GM21576 (cell line): ENCODE measurements at regions not wholly inside any gene's neighbourhood (a gene's known extent, or its start where the extent isn't known, plus 50 kb on each side); places are given as distances from the start of the nearest gene placed in this dataset.

Experiments
- ATAC-seq: cut with Tn5 transposase; IDR thresholded peaks from one replicate; pipeline ENCODE4 v1.9.1; 2021; ENCODE audit warnings: mild to moderate bottlenecking, moderate library complexity; ENCODE audit not compliant: unreplicated experiment

DNA sequence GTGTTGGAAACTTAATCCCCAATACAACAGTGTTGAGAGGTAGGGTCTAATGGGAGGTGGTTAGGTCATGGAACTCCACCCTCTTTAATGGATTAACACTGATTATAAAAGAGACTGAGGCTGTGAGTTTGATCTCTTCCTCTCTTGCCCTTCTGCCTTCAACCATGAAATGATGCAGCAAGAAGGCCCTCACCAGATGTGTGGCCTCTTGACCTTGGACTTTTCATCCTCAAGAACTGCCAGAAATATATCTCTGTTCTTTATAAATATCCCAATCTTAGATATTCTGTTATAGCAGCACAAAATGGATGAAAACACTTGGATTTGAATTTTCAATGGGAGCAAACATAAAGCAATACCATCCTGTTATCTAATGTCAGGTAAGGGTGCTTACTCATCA is 67.6 kb downstream of the NMUR2 start:
- ATAC-seq = no peak

DNA sequence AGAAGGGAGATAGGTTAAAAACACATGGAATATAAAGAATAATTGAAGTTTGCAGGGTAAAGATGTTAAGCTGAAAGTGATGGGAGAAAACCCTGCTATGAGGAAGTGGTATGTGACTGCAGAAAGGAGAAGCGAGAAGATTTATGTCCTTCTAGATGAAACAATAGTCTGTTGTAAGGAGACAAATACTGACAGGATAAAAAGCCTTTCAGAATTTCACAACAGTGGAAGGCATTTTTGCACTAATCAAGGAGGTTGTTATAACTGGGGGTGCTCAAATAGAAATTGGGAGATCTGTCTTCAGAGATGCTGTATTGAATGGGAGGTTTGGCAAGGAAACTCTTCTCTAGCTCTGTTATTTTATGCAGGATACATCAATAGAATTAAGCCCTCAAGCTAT is 69.6 kb downstream of the NMUR2 start:
- ATAC-seq = no peak

DNA sequence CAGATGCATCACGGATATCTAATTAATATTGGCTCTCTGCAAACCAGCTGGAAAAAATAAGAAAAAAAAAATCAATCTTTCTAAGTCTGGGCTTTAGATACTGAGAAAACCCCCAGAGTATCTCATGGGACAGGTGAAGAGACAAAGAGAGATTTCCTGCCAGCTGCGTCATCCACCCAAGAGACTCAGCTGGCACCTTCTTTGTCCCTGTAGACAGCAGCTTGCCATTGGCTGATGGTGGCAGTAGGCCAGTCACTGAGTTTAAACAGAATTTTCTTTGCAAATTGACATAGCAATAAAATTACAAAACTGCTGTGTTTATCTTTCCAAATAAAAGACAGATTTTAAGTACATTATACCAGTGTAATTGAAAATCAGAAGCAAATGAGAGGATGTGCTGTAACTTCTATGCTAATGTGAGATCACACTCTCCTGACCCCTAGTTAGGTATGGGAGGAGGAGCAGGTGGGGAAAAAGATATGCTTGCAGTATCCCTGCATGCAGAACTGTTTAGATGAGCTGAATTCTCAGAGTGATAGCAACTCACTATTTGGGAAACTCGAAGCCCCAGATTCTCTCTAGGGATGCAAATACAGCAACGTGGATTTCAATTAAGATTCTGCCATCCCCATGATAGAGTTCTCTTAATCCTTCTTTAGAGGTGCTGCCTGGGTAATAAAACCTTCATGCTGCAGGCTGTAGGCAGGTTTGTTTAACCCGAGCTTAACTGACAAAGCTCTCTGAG is 72.2 kb downstream of the NMUR2 start:
- no peak for ATAC-seq

DNA sequence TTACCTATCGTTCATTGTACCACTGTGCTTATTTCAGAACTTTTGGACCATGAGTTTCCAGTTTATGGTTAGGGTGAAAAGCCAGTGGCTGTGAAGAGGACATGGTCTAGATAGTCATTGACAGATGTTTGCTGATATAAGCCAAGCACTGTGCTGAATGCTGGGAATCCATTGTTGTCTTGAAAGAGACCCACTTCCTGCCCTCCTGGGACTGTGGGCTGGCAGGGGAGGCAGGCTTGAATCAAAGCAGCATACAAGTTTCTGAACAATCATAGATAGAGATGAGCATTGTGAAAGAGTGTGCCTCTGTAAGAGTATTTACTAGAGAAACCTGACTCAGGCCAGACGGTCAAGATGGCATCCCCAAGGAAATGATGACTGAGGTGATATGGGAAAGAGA is 73.4 kb downstream of the NMUR2 start:
- no peak for ATAC-seq

DNA sequence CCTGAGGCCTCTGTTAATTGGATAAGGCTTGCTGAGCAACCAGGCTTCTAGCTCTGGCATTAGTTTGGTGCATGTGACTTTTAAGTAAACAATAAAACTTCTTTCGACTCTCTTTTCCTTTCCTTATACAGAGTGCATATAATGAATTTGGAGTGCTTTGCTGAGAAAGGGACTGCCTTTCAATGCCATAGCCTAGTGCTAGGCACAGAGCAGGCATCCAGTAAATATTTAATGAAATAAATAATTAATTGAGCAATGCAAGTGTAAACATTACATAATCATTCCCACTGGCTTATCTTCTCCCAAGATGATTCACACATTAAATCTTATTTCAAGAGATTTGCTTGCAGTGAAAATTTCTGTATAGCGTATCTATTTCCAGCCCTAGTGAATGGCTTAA is 74.1 kb downstream of the NMUR2 start:
- ATAC-seq = no peak

DNA sequence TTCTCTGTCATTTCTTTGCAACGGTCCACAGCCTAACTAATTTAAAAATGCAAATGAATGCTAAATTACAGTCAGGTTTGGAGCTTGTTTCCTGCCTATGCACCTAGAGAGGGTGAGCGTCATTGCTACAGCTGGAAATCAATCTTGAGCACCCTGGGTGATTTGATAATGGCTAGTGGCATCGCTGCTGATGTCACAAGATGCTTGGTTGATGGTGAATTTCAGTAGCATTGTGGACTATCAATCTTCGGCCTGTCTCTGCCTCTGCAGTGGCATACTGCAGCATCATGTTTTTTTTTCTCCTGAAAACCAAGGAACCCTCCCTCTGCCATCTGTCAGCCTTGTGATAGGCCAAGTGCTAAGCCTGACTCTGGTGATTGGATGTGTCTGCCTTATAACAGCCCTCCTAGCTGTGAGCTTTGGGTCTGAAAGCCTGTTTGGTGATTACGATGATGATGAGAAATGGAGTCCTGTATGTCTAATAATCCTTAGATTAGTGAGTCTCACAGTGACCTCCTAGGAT is 75.3 kb downstream of the NMUR2 start:
- no peak for ATAC-seq

DNA sequence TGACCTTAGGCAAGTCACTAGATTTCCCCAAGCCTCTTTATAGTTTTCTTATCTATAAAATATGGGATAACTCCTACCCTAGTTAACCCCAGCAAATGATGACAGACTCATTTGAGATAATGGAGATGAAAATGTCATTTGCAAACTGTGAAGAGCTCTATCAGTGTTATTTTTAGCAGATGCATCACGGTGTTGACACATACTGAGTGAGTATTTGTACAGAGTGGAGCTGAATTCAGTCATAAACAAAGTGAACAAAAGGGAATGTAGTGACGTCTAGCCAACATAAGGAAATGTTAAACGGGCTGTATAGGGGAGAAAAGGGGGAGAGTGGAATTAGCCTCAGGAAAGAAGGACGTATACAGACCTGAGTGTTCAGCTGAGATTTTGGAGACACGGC is 75.9 kb downstream of the NMUR2 start:
- no peak for ATAC-seq

DNA sequence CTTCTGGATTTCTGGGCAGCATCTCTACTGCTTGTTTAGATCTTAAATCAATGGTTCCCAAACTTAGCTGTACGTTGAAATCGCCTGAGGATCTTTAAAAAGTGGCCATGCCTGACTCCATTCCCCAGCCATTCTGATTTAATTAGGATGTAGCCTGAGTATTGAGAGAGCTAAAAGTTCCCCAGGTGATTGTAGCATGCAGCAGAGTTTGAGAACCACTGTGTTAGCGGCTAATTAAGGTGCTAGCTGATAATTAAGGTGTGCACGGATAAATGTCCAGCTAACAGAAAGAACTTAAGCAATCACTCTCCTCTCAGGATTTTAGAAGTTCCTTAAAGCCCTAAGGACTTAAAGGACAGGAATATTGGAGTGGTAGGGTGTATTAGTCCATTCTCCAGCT is 89.1 kb downstream of the NMUR2 start:
- no peak for ATAC-seq

DNA sequence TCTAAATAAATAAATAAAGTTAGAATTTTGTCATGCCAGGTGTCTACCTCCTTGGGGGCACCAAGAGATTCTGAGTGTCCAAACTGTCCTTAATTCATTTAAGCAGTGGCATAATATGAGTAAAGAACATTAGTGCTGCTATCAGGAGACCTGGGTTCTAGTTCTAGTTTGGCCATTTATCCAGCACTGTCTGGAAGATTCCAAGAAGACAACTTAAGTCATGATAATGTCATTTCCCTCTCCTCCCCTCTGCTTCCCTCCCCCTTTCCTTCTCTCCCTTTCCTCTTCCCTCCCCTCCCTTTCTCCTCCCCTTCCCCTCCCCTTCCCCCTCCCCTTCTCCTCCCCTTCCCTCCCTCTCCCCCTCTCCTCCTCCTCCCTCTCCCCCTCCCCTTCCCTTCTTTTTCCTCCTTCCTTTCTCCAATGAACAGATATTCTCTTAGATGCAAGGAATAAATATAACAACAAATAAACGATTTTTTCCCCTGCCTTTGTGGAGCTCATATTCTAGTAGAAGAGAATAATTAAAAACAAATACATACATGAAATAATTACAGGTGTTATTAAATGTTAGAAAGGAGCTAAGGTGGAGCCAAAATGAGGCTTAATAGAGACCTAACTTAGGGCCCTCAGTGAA is 90.8 kb downstream of the NMUR2 start:
- no peak for ATAC-seq

DNA sequence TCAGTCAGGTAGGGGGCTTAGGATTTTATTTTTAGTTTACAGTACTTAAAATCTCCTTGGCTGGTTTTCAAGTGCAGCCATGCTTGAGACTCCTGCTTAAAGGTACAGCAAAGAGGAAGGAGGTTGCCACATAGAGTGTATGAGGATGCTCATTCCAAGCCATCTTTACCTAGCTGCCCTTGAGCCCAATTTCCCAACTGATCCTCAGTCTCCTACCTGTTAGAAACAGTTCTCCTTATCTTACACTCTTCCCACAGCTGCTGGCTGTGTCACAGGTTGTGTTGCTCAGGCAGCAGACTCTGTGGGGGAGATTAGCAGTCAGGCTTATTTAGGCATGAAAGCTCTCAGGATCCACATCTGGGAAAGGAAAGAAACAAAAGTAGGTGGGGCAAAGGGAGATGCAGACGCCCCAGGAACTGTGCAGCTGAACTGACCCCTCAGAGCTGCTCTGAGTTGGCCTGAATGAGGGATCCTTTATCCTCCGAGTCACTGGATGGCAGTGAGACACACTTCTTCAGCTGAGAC is 95.1 kb downstream of the NMUR2 start:
- no peak for ATAC-seq

DNA sequence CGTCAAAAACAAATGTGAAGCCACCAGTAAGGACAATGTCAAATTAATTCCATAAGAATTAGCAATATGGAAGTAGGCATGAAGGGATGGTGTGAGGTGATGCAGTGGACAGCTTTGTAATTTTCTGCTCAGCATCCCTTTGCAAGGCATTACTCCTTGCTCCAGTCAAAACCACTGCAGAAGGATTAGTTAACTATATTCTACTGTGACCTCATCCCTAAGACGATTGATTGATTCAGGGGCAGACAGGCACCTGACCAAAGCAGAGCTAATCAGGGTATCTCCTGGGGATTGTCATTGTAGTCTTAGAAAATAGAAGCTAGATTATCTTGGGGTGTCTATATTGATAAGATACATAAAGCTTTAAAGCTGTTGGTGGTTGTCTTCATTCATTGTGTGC is 98.7 kb downstream of the NMUR2 start:
- no peak for ATAC-seq

DNA sequence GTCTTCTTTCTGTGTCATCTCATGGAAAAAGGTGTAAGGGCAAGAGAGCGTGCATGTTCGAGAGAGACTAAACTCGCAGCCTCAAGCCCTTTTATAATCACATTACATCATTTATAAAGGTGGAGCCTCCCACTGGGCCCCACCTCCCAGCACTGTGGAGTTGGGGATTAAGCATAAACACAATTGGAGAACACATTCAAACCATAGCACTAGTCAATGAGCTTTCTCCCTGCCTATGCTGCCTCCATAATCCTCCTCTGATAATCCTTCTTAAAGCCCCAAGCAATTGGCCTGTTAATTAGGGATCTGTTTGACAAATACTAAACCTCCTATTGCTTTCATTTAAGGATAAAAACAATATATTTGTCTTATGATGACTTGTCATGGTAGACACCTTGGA is 99.6 kb downstream of the NMUR2 start:
- ATAC-seq = no peak

DNA sequence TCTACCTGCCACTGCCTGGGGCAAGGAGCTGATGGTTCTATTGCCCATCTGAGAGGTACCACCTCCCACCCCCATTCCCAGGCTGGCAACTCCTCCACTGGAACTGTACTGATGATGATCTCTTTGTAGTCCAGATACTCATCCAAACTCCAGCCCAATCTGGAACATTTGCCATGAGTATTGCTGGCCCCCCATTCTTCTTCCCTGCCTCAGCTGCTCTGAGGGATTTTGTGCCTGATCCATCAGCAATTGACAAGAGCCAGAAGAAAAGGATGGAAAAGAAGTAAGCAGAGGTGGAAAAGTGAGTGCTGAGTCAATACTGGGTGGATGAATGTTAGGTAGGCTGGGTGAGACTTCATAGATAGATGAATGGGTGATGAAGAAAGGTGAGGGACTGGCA is 101.2 kb downstream of the NMUR2 start:
- ATAC-seq = no peak

DNA sequence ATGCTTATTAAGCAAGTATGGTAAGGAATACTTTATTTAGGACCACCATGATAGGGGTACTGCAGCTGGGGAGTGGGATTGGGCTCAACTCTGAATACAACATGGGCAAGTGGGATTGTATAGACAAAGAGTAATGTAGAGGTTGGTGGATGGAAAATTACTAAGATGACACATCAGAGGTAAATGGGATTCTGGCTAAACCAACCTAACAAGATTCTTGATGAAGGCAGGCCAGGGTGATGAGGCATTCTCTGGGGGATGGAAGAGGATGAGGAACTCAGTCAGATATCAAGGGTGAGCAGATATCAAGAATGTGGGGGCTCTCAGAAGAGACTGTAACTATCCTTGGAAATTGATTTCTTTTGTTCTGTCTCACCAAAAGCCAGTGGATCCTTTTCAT is 107.2 kb downstream of the NMUR2 start:
- no peak for ATAC-seq

DNA sequence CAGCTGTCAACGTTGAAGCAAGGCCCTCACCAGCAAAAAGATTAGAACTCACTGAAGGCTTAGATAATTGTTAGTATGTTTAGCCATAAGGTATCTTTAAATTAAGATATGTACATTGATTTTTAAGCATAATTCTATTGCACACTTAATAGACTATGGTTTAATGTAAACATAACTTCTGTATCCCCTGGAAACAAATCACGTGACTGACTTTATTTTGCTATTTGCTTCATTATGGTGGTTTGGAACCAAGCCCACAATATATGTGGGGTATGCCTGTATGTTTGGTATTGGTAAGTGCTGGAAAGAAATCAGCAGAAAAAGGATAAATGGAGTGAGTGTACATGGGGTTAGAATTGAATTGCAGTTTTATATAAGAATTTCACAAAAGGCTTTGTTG is 111.9 kb downstream of the NMUR2 start:
- no peak for ATAC-seq

DNA sequence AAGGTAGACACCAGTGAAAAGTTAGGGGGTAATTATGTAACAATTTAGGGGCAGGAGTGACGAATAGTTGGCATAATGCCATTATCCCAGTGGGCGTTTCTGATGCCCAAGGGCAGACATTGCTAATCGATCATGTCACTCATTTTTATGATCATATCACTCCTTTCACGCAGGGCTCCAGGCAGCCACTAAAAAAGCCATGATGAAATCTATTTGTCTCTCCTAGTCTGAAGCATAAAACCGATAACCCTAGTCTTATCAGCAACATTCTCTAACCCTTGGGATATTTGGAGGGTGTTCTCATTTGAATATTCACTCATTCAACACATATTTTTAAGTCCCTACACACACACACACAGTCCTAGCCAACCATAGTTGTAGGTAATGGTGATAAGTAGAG is 114.9 kb downstream of the NMUR2 start:
- ATAC-seq = no peak

DNA sequence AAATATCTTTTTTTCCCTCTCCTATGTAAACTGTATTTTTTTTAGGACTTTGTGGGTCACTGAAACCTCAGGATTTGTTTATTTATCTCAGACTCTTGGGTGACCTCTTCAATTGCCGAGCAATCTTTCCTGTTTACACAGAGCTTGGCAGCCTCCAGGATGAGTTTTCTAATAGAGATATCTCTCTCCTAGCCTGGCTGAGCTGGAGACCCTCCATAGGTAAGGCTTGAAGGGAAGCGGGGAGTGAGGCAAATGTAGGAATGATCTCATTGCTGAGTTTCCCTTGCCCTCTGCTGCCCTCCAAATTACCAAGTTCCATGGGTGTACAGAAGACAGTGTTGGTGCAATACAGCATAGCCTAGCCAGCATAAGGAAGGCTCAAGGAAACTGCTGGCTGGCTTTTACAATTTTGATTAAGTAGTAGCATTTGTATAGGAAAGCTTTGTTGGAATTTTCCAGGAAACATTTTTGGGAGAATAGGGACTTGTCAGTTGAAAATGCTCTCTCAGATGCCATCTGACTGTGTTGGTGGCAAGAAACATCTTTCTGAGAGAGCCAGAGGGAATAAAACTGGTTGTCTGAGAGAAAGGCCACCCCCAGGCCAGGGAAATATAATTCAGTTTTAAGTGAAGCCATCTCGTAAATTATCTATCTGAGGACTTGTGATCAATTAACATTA is 116.0 kb downstream of the NMUR2 start:
- no peak for ATAC-seq

DNA sequence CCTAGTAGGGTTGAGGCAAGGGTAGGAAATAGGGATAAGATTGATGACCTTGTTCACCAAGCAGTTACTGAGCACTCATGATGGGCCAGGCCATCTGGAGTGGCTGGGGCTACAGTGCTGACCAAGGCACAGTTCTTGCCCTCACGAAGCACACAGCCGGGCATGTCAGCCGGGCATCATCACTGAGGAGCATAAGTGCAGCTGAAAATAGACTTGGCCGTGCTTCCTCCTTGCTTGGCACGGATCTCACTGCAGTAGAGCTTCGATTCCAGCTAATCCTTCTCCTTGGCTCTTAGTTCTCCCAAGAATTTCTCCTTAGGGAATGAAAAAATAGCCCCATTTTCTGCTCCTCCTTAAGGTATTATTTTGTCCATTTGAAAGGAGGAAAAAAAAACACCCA is 116.6 kb downstream of the NMUR2 start:
- no peak for ATAC-seq

DNA sequence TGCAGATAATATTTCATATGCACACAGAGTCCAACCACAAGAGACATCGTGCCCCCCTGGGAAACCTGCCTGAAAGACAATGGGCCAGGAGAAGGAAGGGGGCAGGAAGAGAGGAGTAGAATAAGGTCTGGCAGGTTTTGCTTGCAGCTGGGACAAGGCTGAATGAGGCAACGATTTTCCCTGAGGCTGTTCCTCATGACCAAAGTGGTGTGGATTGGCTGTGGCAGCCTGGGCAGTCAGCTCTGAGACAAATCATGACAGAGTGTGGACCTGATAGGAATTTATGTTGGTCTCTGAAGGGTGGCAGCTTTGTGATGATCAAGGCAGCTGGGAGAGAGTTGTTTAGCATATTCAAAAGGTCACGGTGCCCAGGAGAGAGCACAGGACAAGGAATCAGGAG is 119.3 kb downstream of the NMUR2 start:
- no peak for ATAC-seq

DNA sequence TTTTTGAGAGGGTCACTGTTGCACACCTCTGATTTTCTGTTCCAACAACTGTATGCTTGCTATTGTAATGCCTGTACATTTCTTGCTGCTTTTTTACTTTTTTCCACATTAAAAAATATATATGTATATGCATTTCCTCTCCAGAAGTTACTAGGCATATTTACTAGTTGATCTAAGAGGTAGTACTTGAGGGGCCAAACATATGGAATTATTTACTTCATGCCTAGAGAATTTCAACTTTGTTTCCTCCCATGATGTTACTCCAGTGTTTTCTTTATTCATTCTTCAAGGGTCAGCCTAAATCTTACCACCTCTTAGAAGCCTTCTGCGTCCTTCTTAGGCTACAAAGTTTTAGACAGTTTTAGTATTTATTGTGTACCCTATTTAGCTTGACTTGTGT is 122.7 kb downstream of the NMUR2 start:
- ATAC-seq = no peak

DNA sequence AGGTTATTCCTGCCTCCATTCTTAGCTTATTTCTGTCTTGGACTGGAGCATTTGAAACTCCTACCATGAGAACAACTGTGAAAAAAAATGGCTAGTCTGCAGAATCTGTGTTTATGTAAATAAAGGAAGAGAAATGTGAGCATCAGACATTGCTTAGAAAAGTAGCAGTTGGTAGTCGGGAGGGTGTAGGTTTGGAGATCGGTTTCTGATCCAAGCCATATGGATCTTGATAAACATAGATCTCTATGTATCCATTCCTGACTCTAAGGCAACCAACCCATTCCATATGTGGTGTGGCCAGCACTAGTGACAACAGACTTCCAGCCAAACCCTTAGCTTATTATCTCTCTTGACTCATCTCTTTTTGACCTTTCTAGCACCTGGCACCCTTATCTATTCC is 127.1 kb downstream of the NMUR2 start:
- ATAC-seq = no peak

DNA sequence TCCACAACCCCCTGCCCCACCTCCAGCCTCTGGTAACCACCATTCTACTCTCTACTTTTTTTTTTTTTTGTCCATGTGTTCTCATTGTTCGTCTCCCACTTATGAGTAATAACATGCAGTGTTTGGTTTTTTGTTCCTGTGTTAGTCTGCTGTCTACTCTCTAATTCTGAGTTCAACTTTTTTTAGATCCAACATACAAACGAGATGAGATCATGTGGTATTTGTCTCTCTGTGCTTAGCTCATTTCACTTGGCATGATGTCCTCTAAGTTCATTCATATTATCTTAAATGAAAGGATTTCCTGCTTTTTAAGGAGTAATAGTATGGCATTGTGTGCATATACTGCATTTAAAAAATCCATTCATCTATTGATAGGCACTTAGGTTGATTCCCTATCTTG is 130.9 kb downstream of the NMUR2 start:
- ATAC-seq = no peak
